ENCODE measurements at regions not wholly inside any gene's neighbourhood (a gene's known extent, or its start where the extent isn't known, plus 50 kb on each side); places are given as distances from the start of the nearest gene placed in this dataset.

DNA sequence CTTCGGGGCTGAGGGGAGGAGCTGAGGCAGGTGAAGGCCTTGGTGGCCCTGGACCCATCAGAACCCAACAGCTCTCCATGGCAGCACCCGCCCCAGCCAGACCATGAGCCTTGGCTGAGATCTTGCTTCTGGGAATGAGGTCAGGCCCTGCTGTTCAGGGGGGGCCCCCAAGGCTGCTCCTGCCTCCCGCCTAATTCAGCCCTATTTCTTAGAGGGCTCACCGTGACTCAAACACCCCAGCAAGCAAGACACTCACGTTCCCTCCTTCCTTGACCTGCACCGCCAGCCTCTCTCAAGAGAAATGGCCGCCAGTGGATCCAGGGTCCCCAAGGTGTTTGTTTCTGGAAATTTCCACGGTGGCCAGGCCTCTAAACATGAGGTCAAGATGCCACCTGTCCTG lies 61.4 kb upstream of the PPP1R26 start:
- H2AFZ ChIP-seq (ENCODE audit: low read length): no peak overlapping the region
- no peak overlapping the region for H3K4me3 ChIP-seq (ENCODE audit: low read length, poor library complexity, severe bottlenecking)
- H3K4me1 ChIP-seq (ENCODE audit: insufficient read depth, low read length, poor library complexity, severe bottlenecking): no peaks in the 10 kb centered on the region
- no peaks in the 10 kb centered on the region for H3K9me2 ChIP-seq (replicated peaks; ENCODE audit: low read depth, low read length)
- no peaks in the 10 kb centered on the region for H3K79me2 ChIP-seq (ENCODE audit: insufficient read depth, low read length)
- no peaks in the 10 kb centered on the region for H4K20me1 ChIP-seq (ENCODE audit: insufficient read depth, low read length, poor library complexity, severe bottlenecking)
- no peaks in the 10 kb centered on the region for H3K27me3 ChIP-seq (ENCODE audit: insufficient read depth, low read length, poor library complexity, severe bottlenecking)
- no peak overlapping the region for H3K9ac ChIP-seq (ENCODE audit: low read depth, low read length, poor library complexity, severe bottlenecking)
- no peaks in the 10 kb centered on the region for H3F3A ChIP-seq (ENCODE audit: low read depth)
- TF ChIP-seq EZH2phosphoT487 (IDR thresholded peaks at IDR 0.05; ENCODE audit: borderline replicate concordance): no peak
- TF ChIP-seq, protein P1, sequence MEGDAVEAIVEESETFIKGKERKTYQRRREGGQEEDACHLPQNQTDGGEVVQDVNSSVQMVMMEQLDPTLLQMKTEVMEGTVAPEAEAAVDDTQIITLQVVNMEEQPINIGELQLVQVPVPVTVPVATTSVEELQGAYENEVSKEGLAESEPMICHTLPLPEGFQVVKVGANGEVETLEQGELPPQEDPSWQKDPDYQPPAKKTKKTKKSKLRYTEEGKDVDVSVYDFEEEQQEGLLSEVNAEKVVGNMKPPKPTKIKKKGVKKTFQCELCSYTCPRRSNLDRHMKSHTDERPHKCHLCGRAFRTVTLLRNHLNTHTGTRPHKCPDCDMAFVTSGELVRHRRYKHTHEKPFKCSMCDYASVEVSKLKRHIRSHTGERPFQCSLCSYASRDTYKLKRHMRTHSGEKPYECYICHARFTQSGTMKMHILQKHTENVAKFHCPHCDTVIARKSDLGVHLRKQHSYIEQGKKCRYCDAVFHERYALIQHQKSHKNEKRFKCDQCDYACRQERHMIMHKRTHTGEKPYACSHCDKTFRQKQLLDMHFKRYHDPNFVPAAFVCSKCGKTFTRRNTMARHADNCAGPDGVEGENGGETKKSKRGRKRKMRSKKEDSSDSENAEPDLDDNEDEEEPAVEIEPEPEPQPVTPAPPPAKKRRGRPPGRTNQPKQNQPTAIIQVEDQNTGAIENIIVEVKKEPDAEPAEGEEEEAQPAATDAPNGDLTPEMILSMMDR (conservative IDR thresholded peaks at IDR 0.05; ENCODE audit: low read length): no peak
- H3K9me3 ChIP-seq (ENCODE audit: insufficient read depth, low read depth, low read length): peaks cover 5% of the 10 kb centered on the region; the same call in 1 of the 2 replicates
- no peak overlapping the region for H3K4me2 ChIP-seq (ENCODE audit: low read depth, low read length, poor library complexity, severe bottlenecking)
- H3K36me3 ChIP-seq (ENCODE audit: insufficient read depth, low read length): no peaks in the 10 kb centered on the region

DNA sequence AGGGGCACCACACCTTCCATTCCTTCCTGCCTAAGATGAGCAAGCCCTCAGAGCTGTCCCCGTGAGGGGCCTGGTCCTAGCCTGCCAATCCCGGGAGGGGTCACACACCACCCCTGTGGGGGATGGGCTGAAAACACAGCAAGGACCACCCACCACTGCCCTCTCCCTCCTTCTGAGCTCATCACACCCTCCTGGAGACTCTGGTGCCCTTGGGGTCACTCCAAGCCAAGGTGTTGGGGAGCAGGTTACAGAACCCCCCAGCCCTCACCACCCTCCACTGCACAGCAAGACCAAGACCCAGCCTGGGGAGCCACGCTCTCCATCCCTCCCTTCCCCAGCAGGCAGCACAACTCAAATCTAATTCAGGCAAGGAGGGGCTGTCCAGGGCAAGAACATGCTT lies 60.5 kb upstream of the PPP1R26 start:
- Histone ChIP-seq H3K4me3 (ENCODE audit: low read length, poor library complexity, severe bottlenecking) (no peak overlapping the region), H3F3A (ENCODE audit: low read depth) (no peaks in the 10 kb centered on the region), H4K20me1 (ENCODE audit: insufficient read depth, low read length, poor library complexity, severe bottlenecking) (no peaks in the 10 kb centered on the region), H3K9me3 (ENCODE audit: insufficient read depth, low read depth, low read length) (peaks cover 5% of the 10 kb centered on the region; the same call in 1 of the 2 replicates), H3K4me1 (ENCODE audit: insufficient read depth, low read length, poor library complexity, severe bottlenecking) (no peaks in the 10 kb centered on the region), H3K36me3 (ENCODE audit: insufficient read depth, low read length) (no peaks in the 10 kb centered on the region), H3K9me2 (replicated peaks; ENCODE audit: low read depth, low read length) (no peaks in the 10 kb centered on the region), H2AFZ (ENCODE audit: low read length) (no peak overlapping the region), H3K79me2 (ENCODE audit: insufficient read depth, low read length) (no peaks in the 10 kb centered on the region), H3K4me2 (ENCODE audit: low read depth, low read length, poor library complexity, severe bottlenecking) (no peak overlapping the region), H3K9ac (ENCODE audit: low read depth, low read length, poor library complexity, severe bottlenecking) (no peak overlapping the region), H3K27me3 (ENCODE audit: insufficient read depth, low read length, poor library complexity, severe bottlenecking) (no peaks in the 10 kb centered on the region)
- TF ChIP-seq, protein P1 (conservative IDR thresholded peaks at IDR 0.05; ENCODE audit: low read length): no peak
- TF ChIP-seq EZH2phosphoT487 (IDR thresholded peaks at IDR 0.05; ENCODE audit: borderline replicate concordance): no peak

DNA sequence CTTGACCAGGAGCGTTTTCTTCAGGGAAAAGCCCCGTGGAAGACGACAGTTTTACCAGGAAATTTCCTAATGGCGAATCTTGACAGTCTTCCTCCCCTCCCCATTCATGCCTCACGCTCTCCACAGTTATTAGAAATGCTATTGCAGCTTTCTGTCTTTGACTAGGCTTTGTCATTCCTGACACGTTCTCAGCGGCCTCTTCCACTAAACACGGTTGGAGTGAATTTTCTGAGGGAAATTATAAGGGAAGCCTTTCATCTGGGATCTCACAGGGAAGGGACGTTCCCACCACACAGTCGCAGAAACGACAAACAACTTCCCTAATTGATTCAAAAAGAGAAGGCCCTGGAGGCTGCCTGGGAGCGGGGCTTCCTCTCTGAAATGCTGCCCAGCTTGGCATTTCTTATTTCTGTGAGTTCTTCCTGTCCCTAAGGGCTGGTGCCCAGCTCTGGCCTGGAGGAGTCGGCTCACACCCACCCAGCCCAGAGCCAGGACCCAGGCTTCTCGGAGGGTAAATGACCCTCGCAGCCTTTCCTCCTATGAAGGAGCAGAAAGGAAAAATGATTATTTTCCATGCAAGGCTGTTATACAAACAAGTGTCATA lies 57.1 kb upstream of the PPP1R26 start:
- H4K20me1 ChIP-seq (ENCODE audit: insufficient read depth, low read length, poor library complexity, severe bottlenecking): no peaks in the 10 kb centered on the region
- no peak overlapping the region for H3K4me3 ChIP-seq (ENCODE audit: low read length, poor library complexity, severe bottlenecking)
- H3K9ac ChIP-seq (ENCODE audit: low read depth, low read length, poor library complexity, severe bottlenecking): no peak overlapping the region
- H3K79me2 ChIP-seq (ENCODE audit: insufficient read depth, low read length): no peaks in the 10 kb centered on the region
- no peaks in the 10 kb centered on the region for H3K4me1 ChIP-seq (ENCODE audit: insufficient read depth, low read length, poor library complexity, severe bottlenecking)
- H3K9me3 ChIP-seq (ENCODE audit: insufficient read depth, low read depth, low read length): peaks cover 5% of the 10 kb centered on the region; the same call in 1 of the 2 replicates
- H3K27me3 ChIP-seq (ENCODE audit: insufficient read depth, low read length, poor library complexity, severe bottlenecking): no peaks in the 10 kb centered on the region
- TF ChIP-seq, protein P1 (conservative IDR thresholded peaks at IDR 0.05; ENCODE audit: low read length): no peak
- no peak for TF ChIP-seq EZH2phosphoT487 (IDR thresholded peaks at IDR 0.05; ENCODE audit: borderline replicate concordance)
- H3K4me2 ChIP-seq (ENCODE audit: low read depth, low read length, poor library complexity, severe bottlenecking): no peak overlapping the region
- H3K9me2 ChIP-seq (replicated peaks; ENCODE audit: low read depth, low read length): no peaks in the 10 kb centered on the region
- H3K36me3 ChIP-seq (ENCODE audit: insufficient read depth, low read length): no peaks in the 10 kb centered on the region
- H3F3A ChIP-seq (ENCODE audit: low read depth): no peaks in the 10 kb centered on the region
- no peak overlapping the region for H2AFZ ChIP-seq (ENCODE audit: low read length)

Data from Loucy (cell line).